Activated T-helper 1 cell treated with anti-CD3 and anti-CD28 coated beads, Interleukin-2, amount 50 U/mL, for 16 hours (primary cell): ENCODE measurements at regions not wholly inside any gene's neighbourhood (a gene's known extent, or its start where the extent isn't known, plus 50 kb on each side); places are given as distances from the start of the nearest gene placed in this dataset.

Experiments used
- DNase-seq, 2 donors: peaks; one replicate each; pipeline ENCODE4 v3.0.0-alpha.2; 2020; ENCODE audit warnings: low read depth in 1 of 2, low spot score in 1 of 2

GRCh38 chr1:29499104-29499650 lies 262.9 kb downstream of the PTPRU start:
- no peak for DNase-seq

- DNase-seq = no peak
Observed at GRCh38 chr1:29498126-29499103, 262.1 kb downstream of the PTPRU start.

DNA sequence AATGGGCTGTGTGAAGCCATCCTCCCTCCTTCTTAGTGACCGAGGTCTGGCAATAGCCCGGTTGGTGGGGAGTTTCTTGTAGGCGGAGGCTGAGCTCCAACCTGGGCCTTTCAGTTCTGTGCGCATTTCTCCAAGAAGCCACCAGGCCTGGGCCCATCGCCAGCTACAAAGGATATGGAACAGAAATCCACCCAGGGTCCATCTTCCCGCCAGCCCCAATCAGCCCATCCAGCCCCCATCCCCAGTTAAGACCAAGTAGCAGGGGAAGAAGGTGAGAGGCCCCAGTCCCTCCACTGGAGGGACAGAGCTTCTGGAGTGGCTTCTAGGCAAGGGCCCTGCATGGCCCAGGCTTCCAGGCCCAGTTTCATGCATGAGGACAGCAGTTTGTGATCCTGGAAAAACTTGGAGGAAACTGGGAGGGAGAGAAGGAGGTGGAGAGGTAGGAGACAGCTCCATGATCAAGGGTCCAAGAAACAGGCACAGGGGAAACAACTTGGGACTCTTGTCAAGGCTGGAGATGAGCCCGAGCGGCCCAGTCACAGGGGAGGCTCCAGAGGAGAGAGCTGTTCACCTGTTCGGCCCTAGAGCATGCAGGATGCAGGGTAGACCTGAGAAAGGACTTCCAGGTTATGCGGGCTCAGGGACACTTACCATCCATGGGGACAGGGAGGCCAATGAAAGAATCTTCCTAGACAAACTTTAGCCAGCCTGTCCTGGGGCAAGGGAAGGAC lies 261.2 kb downstream of the PTPRU start:
- no peak for DNase-seq

DNA sequence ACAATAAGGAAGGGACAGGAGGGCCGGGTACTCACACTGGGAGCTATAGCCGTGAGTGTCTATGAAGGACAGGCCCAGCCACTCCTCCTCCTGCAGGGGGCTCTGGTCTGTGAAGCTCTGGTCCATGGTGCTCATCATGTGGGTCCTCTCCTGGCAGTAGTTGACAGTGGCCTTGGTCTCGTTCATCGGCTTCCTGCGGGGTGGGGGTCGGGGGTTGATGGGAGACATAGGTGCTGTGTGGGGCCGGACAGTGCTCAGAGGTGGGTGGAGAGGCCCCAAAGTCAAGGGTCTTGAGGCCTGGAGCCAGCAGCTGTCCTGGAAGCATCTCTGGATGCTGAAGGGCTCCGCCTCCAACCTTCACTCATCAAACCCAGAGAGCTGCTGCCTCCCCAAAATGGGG lies 260.4 kb downstream of the PTPRU start:
- no peak for DNase-seq

DNA sequence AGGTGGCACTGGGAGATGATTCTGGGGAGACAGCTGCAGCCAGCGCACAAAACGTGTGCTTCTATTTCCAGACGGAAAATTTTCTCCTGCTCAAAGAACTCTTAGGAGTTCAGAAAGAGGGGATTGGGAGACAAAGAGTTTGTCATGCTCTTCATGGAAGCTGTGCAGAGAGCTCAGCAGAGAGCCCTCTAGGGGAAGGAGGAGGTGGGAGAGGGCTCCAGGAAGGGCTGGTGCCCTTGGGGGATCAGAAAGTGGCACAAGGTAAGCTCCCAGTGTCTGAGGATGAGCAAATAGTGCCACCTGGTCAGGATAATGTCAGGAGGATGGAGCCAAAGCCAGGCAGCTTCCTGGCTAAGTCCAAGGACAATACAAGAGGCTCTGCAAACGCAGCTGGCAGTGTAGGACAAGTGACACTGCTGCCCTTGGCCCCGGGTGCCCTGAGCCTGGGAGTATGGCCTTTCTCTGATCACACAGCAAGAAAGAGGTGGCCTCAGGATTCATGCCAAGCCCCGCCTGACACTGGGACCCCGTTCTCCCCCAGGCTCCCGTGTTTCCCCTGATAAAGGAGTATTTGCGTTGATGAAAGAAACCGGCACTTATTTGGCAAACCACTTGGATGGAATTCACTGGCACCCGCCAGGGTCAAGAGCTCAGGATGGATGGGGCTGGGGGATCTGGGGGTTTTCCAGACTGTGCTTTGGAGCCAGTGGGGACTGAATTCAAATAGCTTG lies 254.0 kb downstream of the PTPRU start:
- DNase-seq = no peak

GRCh38 chr1:29489471-29489870 lies 253.1 kb downstream of the PTPRU start:
- no peak for DNase-seq

GRCh38 chr1:29488794-29489311 lies 252.5 kb downstream of the PTPRU start:
- no peak for DNase-seq

- DNase-seq = no peak
Observed at GRCh38 chr1:29488086-29488793, 251.9 kb downstream of the PTPRU start.

DNA sequence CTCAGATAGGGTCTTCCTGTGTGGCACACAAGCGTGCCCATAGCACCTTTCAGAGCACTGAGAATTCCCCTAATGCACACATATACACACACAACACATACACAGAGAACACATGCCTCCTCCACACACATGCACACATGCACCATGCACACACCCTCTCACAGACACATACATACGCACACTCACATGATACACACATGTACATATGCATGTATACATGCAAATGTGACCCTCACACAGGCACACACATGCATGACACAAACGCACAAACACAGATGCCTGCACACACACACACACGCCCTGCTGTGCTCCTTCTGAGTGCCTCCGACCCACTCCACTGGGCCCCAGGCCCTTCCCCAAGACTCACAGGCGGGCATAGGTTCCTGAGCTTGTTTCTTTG lies 251.0 kb downstream of the PTPRU start:
- DNase-seq = no peak

DNA sequence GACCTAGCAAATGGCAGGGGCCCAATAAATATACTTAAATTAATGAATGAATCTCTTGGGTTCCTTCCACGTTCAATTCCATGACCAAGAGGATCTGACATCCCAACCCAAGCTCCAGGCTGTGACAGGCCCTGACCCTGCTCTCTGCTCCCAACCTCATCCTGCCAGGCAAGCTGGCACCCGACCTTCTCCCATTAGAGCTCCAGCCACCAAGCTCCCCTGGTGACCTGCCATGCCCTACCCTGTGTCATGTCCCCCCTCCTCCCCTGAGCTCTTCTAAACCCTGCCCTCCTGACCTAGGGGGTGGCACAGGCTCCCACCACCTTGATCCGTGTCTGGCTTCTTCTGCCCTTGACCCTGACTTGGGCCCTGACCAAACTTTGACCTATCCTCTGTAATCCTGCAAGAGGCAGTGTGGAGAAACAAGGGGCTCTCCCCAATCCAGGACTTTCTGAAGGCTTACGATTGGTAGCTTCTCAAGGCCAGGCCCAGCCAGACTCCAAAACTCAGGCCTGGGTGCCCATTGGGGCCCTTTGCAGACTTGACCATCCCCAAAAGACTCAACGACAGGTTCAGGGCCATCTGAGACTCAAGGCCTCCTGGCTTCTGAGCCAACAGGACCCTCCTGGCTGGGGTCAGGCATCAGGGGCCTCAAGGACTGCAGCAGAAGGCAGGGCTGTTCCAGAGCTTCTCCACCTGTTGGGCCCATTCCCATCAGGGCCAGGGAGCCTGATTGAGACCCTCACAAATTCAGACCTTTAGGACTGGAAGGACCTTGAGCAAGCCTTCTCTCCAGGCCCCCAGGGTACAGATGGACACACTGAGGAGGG lies 249.0 kb downstream of the PTPRU start:
- DNase-seq = no peak

DNA sequence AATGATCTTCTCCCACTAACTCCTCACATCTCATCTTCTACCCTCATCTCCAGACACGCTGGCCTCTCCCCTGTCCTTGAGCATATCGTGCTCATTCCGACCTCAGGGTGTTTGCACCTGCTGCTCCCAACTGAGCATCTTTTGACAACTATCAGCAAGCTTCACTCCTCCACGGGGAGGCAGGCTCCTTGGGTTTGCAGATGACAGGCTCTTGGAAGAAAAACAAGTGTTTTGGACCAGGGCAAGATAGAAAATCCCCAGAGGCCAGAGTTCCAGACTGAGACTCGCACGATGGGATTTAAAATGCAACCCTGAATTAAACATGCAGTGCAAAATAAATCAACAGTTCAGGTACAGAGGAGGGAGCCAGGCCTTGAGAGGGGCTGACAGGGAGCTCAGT lies 246.7 kb downstream of the PTPRU start:
- DNase-seq = no peak

DNA sequence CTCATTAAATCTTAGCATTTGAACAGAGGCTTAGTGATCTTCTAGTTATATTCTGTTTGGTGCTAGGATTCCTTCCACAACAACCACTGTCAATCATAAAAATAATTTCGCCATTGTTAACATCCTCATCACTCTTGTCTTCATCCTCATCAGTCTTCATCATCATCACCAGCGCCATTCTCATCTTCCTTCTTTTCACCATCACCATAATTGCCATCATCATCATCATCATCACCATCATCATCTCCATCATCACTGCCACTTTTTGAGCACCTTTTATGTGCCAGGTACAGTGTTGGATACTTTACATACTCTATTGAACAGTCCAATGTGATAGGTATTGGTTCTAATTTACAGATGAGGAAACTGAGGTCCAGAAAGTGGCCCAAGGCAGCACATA lies 245.7 kb downstream of the PTPRU start:
- no peak for DNase-seq

DNA sequence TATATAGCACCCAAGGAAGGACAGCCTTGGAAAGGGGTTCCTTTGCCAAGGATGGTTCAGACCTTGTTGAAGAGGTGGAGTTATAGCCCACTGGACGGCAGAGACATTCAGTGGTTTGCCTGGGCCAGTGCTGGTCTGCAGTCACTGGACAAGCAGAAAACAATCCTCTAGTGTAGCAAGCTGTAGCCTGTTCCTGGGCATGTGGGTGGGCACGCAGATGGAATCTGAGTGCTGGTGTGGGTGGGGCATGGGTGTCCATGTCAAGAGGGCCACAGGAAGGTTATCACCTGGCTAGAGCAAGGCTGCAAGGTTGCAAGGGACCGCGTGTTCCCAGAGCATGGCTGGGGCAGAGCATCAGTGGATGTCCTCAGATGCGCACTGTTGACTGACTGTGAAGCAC lies 244.7 kb downstream of the PTPRU start:
- no peak for DNase-seq

- DNase-seq = no peak
Observed at GRCh38 chr1:29478879-29479278, 242.6 kb downstream of the PTPRU start.

GRCh38 chr1:29478151-29478791 lies 241.9 kb downstream of the PTPRU start:
- DNase-seq = no peak

DNA sequence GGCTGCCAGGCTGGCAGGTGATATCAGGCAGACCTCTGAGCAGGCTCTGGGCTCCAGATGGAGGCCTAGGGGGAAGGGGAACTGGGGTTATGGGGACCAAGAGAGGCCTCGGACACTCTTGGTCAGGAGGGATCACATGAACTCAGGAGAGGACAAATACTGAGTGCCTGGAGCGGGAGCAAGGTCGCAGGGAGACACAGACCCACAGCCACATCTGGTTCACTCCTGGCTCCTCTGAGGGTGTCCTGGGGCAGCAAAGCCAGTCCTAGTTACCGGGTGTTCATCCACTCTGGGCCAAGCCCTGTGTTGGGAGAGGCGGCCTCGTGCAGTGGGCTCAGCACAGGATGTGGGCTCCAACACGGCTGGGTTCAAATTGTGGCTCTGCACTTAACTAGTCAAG lies 239.0 kb downstream of the PTPRU start:
- no peak for DNase-seq

GRCh38 chr1:29474274-29475244 lies 238.2 kb downstream of the PTPRU start:
- no peak for DNase-seq
